K562 (cell line): ENCODE measurements at regions not wholly inside any gene's neighbourhood (a gene's known extent, or its start where the extent isn't known, plus 50 kb on each side); places are given as distances from the start of the nearest gene placed in this dataset.

ENCODE experiments used
- ATAC-seq: fragments of 200-7000 bp; cut with Tn5 transposase; 3 replicates; pipeline ENCODE4 v1.9.1; 2020; ENCODE audit warnings: moderate library complexity
- BruUV-seq: library from RNA; stranded (reverse); fragments of 400-500 nt; replicated peaks from 2 replicates; lab custom pipeline; 2021; lab: Mats Ljungman, UMichigan
- CTCF ChIA-PET: fragments of 300-600 bp; formaldehyde crosslinking; extraction: SDS; loops from one replicate; lab custom pipeline; 2021; ENCODE audit warnings: low intra/inter-chr PET ratio; lab: Yijun Ruan, JAX
- POLR2A ChIA-PET: fragments of 300-600, 350-650 bp; sonication (Branson Sonifier 250); formaldehyde crosslinking; extraction: SDS; loops from one replicate; lab custom pipeline; 2021; ENCODE audit warnings: antibody characterized with exemption, inconsistent platforms; lab: Yijun Ruan, JAX
- DNase-seq, 4 experiments: peaks; one replicate each; pipeline versions ENCODE4 v3.0.0 to v3.0.0-alpha.2; 2011 to 2018; ENCODE audit warnings: low spot score in 3 of 4, mixed read lengths in 3 of 4; ENCODE audit errors: extremely low read depth in 1 of 4
- FAIRE-seq: peaks from 2 replicates; lab custom pipeline; 2011; peaks lifted over from hg19 to GRCh38; lab: Jason Lieb, UNC
- H2AFZ ChIP-seq: 2 replicates; pipeline ENCODE4 v1.6.0; 2011; ENCODE audit warnings: low read depth, low read length, control low read depth, inconsistent platforms
- H3K27ac ChIP-seq: fragments of 200-600 bp; 3 replicates; pipeline ENCODE4 v1.8.0; 2011; ENCODE audit warnings: low read depth, mild to moderate bottlenecking, control low read depth, inconsistent platforms, low read length, moderate library complexity, mixed read lengths; ENCODE audit errors: extremely low read depth
- H3K27me3 ChIP-seq, 2 experiments: fragments of 300-600 bp in 1 of 2; 2 replicates in 1 of 2; 3 replicates in 1 of 2; pipeline versions ENCODE4 v1.6.0 to v1.8.0; 2011; ENCODE audit warnings: inconsistent platforms in 2 of 2, low read length in 2 of 2, mild to moderate bottlenecking in 1 of 2, mixed read lengths in 1 of 2, moderate library complexity in 1 of 2; ENCODE audit not compliant: control insufficient read depth in 2 of 2, insufficient read depth in 2 of 2
- H3K36me3 ChIP-seq: fragments of 300-600 bp; 3 replicates; pipeline ENCODE4 v1.8.0; 2011; ENCODE audit warnings: mild to moderate bottlenecking, low read length, inconsistent platforms; ENCODE audit not compliant: control insufficient read depth, insufficient read depth
- H3K4me1 ChIP-seq, 2 experiments: fragments of 200-600 bp in 1 of 2; replicated peaks in 1 of 2; 2 replicates in 1 of 2; 3 replicates in 1 of 2; pipeline versions ENCODE4 v1.5.1 to v1.8.0; 2011; ENCODE audit warnings: inconsistent platforms in 2 of 2, low read length in 2 of 2, mild to moderate bottlenecking in 1 of 2, mixed read lengths in 1 of 2, moderate library complexity in 1 of 2; ENCODE audit not compliant: control insufficient read depth in 2 of 2, insufficient read depth in 2 of 2
- H3K4me2 ChIP-seq: 2 replicates; pipeline ENCODE4 v1.6.1; 2011; ENCODE audit warnings: low read length, control low read depth, inconsistent platforms, mixed read lengths; ENCODE audit not compliant: insufficient read depth
- H3K4me3 ChIP-seq: fragments of 200-600 bp; sonication (generic), shearing (Covaris generic); 2 replicates; pipeline ENCODE4 v1.5.1; 2016; ENCODE audit warnings: control low read depth, inconsistent platforms
- H3K79me2 ChIP-seq: fragments of 200-600 bp; 3 replicates; pipeline ENCODE4 v1.8.0; 2011; ENCODE audit warnings: low read length, inconsistent platforms; ENCODE audit not compliant: control insufficient read depth, insufficient read depth
- H3K9ac ChIP-seq, 2 experiments: 2 replicates each; pipeline versions ENCODE4 v1.6.0 to v1.6.1; 2011; ENCODE audit warnings: low read depth in 2 of 2, low read length in 2 of 2, control low read depth in 1 of 2, inconsistent platforms in 1 of 2, mild to moderate bottlenecking in 1 of 2, mixed read lengths in 1 of 2; ENCODE audit not compliant: insufficient read depth in 1 of 2
- H3K9me1 ChIP-seq: one replicate; pipeline ENCODE4 v1.6.0; 2011; ENCODE audit warnings: inconsistent platforms, mild to moderate bottlenecking, low read length, moderate library complexity; ENCODE audit not compliant: control insufficient read depth, insufficient read depth
- H3K9me3 ChIP-seq: replicated peaks from 2 replicates; pipeline ENCODE4 v1.5.1; 2011; ENCODE audit warnings: low read depth, low read length, inconsistent platforms; ENCODE audit not compliant: control insufficient read depth, insufficient read depth
- H4K20me1 ChIP-seq: replicated peaks from 2 replicates; pipeline ENCODE4 v1.6.1; 2011; ENCODE audit warnings: low read length, inconsistent platforms, mixed read lengths; ENCODE audit not compliant: control insufficient read depth, insufficient read depth
- CREBBP ChIP-seq: IDR thresholded peaks from one replicate; pipeline ENCODE4 v1.6.1; 2012; ENCODE audit warnings: low read depth, mild to moderate bottlenecking, control low read depth, inconsistent platforms, low read length
- FOSL1 ChIP-seq: fragments of 200-800 bp; sonication (Bioruptor generic); conservative IDR thresholded peaks from 2 replicates; pipeline ENCODE4 v1.6.1; 2016; ENCODE audit warnings: missing genetic modification characterization, missing compliant biosample characterization
- IRF2 ChIP-seq: sonication (generic); formaldehyde crosslinking; IDR thresholded peaks from 2 replicates; pipeline ENCODE4 v1.8.1; 2022; ENCODE audit warnings: mild to moderate bottlenecking, missing genetic modification reagents
- MAZ ChIP-seq, 2 experiments: fragments of 450-650 bp in 1 of 2; sonication (generic) in 1 of 2; formaldehyde crosslinking; IDR thresholded peaks in 1 of 2; conservative IDR thresholded peaks in 1 of 2; 2 replicates each; pipeline versions ENCODE4 v1.4.0 to v1.5.0; 2020; ENCODE audit warnings: mild to moderate bottlenecking in 1 of 2, missing genetic modification reagents in 1 of 2
- MTA2 ChIP-seq: fragments of 450-650 bp; IDR thresholded peaks from 2 replicates; pipeline ENCODE4 v1.6.1; 2016; ENCODE audit warnings: low read depth
- NR2F6 ChIP-seq: fragments of 450-650 bp; formaldehyde crosslinking; IDR thresholded peaks from 2 replicates; pipeline ENCODE4 v1.4.0; 2020; ENCODE audit warnings: mild to moderate bottlenecking
- ZNF133 ChIP-seq: fragments of 250-450 bp; sonication (Bioruptor Pico); IDR thresholded peaks from 2 replicates; pipeline ENCODE4 v1.4.0; 2020; ENCODE audit warnings: mild to moderate bottlenecking
- WGBS: fragments of 100-300 bp; shearing (Covaris generic); methylation state at CpG from one replicate; pipeline ENCODE4 v1.1.6; 2016; ENCODE audit warnings: low coverage, mixed read lengths; ENCODE audit not compliant: insufficient coverage; ENCODE audit errors: missing lambda C conversion rate; 5-methylcytosine and 5-hydroxymethylcytosine counted together
- in situ Hi-C: fragments of 300-500 bp; cut with MboI; formaldehyde crosslinking; loops from 4 replicates; pipeline ENCODE4 v1.15.0; 2018; ENCODE audit warnings: inconsistent platforms, mixed read lengths
- intact Hi-C: fragments of 100-400 bp; cut with micrococcal nuclease; formaldehyde crosslinking; loops from 2 replicates; pipeline ENCODE4 v1.14.2; 2022
- TF ChIP-seq, protein P1 (sequence below): fragments of 450-650 bp; conservative IDR thresholded peaks from 2 replicates; pipeline ENCODE4 v1.6.1; 2016; ENCODE audit warnings: missing genetic modification characterization, low read depth, mild to moderate bottlenecking, control low read depth, missing compliant biosample characterization
- TF ChIP-seq, protein P2 (sequence below): sonication (generic); formaldehyde crosslinking; IDR thresholded peaks from 2 replicates; pipeline ENCODE4 v1.8.0; 2022; ENCODE audit warnings: missing genetic modification reagents, mild to moderate bottlenecking, borderline replicate concordance
- TF ChIP-seq, protein P3 (sequence below), 2 experiments: IDR thresholded peaks in 1 of 2; conservative IDR thresholded peaks in 1 of 2; 2 replicates each; pipeline ENCODE4 v1.6.1; 2016; ENCODE audit warnings: low read depth in 2 of 2, mild to moderate bottlenecking in 1 of 2, missing compliant biosample characterization in 1 of 2, missing genetic modification characterization in 1 of 2, moderate library complexity in 1 of 2

DNA sequence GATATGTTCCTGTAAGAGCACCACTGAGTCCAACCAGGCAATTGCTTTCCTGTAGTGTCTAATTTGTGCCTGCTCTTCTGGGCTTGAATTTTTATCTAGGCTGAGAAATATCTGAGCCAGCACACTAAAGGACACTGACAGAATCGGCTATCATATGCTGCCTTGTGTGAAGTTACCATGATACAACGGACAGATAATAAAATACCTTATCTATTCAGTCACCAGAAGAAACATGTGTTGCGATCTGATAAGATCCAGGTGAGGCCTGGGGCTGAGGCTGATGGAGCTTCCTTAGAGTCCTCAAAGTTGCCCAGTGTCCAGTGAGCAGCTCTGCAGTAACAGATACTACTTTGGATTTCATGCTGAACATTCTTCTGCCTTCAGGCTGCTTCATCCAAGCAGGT, 111.8 kb downstream of the ZNF518B start:
- Histone ChIP-seq H3K4me1 (peaks cover 12 to 34% of the 10 kb centered on the region in 2 experiments), H2AFZ (peak overlapping the region; percentile 24; the same call in 1 of the 2 replicates), H3K27ac (peak overlapping the region; percentile 24; the same call in 1 of the 3 replicates), H3K9me1 (no peaks in the 10 kb centered on the region), H4K20me1 (no peaks in the 10 kb centered on the region), H3K4me2 (peak overlapping the region; percentile 49; the same call in 1 of the 2 replicates), H3K9me3 (no peaks in the 10 kb centered on the region), H3K79me2 (no peaks in the 10 kb centered on the region), H3K36me3 (no peaks in the 10 kb centered on the region), H3K4me3 (no peak overlapping the region), H3K9ac (0 out of 4 replicates have a peak overlapping the region, but pooled peaks of 1 of the 2 experiments have one; percentile 23), H3K27me3 (no peaks in the 10 kb centered on the region)
- intact Hi-C loops (no loop called here), in situ Hi-C loops (no loop called here)
- no TSS peak for BruUV-seq
- CTCF ChIA-PET = no interaction called here
- DNase-seq (peak; percentile 52 to 90 (median 80)), FAIRE-seq (peak; percentile 81), ATAC-seq (peak; percentile 75)
- WGBS = 9% methylated on average over 3 of the region's 3 CpGs
- POLR2A ChIA-PET = interaction anchor here (0.6 to 2.2 kb wide), 7 partner anchors 10 to 303 kb away, joined by 3 to 10 read pairs (median 6); no protein-coding TSS in a partner anchor
- no peak for TF ChIP-seq NR2F6 (CRISPR knock-in tag)
- TF ChIP-seq, protein P1, sequence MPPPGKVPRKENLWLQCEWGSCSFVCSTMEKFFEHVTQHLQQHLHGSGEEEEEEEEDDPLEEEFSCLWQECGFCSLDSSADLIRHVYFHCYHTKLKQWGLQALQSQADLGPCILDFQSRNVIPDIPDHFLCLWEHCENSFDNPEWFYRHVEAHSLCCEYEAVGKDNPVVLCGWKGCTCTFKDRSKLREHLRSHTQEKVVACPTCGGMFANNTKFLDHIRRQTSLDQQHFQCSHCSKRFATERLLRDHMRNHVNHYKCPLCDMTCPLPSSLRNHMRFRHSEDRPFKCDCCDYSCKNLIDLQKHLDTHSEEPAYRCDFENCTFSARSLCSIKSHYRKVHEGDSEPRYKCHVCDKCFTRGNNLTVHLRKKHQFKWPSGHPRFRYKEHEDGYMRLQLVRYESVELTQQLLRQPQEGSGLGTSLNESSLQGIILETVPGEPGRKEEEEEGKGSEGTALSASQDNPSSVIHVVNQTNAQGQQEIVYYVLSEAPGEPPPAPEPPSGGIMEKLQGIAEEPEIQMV (tag) = no peak
- 0 out of 2 replicates have a peak, but pooled peaks have one; percentile 2 for TF ChIP-seq FOSL1 (tag)
- no peak for TF ChIP-seq ZNF133
- TF ChIP-seq, protein P2, sequence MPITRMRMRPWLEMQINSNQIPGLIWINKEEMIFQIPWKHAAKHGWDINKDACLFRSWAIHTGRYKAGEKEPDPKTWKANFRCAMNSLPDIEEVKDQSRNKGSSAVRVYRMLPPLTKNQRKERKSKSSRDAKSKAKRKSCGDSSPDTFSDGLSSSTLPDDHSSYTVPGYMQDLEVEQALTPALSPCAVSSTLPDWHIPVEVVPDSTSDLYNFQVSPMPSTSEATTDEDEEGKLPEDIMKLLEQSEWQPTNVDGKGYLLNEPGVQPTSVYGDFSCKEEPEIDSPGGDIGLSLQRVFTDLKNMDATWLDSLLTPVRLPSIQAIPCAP (CRISPR knock-in tag) = no peak
- no peak for TF ChIP-seq CREBBP
- TF ChIP-seq MAZ (CRISPR knock-in tag; conservative IDR thresholded peaks at IDR 0.05 in 1 of 2, IDR thresholded peaks at IDR 0.05 in 1 of 2) = 0 out of 4 replicates have a peak, but pooled peaks of 1 of the 2 experiments have one; percentile 42
- TF ChIP-seq, protein P3, sequence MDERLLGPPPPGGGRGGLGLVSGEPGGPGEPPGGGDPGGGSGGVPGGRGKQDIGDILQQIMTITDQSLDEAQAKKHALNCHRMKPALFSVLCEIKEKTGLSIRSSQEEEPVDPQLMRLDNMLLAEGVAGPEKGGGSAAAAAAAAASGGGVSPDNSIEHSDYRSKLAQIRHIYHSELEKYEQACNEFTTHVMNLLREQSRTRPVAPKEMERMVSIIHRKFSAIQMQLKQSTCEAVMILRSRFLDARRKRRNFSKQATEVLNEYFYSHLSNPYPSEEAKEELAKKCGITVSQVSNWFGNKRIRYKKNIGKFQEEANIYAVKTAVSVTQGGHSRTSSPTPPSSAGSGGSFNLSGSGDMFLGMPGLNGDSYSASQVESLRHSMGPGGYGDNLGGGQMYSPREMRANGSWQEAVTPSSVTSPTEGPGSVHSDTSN (CRISPR knock-in tag; IDR thresholded peaks at IDR 0.05; ENCODE audit: low read depth) = no peak
- TF ChIP-seq, protein P3 (tag; conservative IDR thresholded peaks at IDR 0.05; ENCODE audit: low read depth) = 0 out of 2 replicates have a peak, but pooled peaks have one; percentile 4
- TF ChIP-seq IRF2 (CRISPR knock-in tag) = no peak
- TF ChIP-seq MTA2 = peak; percentile 87
